ENCODE measurements at regions not wholly inside any gene's neighbourhood (a gene's known extent, or its start where the extent isn't known, plus 50 kb on each side); places are given as distances from the start of the nearest gene placed in this dataset.
"Not testable (repeated sequence)": the region's sequence is repeated elsewhere in the genome, so short reads cannot be mapped to it uniquely, and the experiment has no call there.

DNA sequence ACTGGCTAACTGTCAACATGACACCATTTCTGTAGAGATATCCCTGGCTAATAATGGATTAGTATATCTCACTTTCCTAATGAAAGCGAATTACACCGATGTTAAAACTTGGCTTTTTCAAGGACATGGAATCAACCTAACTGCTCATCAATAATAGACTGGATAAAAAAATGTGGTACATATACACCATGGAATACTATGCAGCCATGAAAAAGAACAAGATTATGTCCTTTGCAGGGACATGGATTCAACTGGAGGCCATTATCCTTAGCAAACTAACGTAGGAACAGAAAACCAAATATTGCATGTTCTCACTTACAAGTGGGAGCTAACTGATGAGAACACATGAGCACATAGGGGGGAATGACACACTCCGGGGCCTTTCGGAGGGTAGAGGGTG, 62.6 kb downstream of the ZIC1 start:
- no peak for DNase-seq

DNA sequence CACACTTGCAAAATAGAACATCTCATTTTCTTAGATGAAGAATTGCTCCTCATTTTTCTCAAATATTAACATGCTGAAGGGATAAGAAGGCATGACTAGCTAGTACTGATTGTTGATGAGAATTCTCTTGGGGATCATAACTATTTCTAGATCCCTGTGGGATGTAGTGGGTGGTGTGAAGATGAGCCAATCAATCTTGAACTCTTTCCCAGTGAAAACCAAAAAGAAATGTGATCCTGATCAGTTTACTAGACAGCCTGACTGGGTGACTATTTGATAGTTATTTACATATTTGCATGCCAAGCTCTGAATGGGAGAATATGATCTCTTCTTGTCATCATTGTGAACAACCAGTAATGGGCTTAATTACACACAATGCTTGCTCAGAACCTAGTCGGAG, 63.7 kb downstream of the ZIC1 start:
- no peak for DNase-seq

DNA sequence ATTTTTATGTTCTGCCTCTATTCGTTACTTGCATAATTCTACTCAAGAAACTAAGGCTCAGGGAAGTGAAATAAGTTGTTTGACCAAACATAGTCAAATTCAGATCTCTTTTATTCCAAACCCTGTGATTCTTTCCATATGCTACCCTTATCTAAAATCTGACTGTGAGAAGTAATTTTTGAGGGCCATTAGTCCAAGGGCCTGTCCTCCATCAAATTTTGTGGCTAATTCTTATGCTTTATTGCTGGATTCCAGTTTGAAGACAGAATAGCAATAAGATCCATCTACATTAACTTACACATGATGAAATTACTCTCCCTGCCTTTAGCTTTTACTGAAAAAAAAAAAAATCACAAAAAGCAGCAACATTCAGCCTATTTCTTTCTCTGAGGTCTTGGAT, 74.0 kb downstream of the ZIC1 start:
- no peak for DNase-seq

DNA sequence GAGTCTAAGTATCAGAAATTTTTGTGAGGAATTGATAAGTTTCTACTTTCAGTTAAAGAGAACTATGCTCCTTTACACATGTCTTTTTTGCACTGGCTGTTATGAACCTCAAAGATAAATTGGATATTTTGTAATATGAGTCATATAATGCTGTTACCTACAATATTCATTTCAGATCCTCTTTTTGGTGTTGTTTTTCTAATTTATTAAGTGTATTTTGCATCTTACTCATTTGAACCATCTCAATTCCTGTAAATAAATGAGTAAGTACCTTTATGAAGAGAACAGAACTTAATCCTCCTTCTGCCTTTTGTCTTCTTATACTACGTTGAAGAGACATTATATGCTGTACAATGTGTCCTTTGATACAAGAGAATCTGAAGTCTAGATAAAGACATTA, 74.4 kb downstream of the ZIC1 start:
- no peak for DNase-seq

DNA sequence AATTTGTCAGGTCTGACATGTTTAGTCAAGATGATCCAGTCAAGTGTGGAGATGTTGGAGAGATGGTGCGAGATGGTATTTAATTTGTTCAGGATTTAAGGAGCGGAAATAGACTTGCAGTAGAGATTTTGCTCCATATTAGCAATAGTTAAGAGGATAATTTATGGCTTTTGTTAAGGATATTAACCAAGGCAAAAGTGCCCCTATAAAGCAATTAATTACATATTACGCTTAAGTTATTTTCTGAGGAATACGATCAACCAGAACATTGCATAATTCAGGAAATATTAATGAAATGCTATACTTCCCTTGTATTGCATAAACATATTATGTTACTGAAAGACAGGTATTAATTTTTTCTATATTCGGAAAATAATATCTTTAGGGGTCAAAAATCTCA, 83.9 kb downstream of the ZIC1 start:
- DNase-seq, result no peak

DNA sequence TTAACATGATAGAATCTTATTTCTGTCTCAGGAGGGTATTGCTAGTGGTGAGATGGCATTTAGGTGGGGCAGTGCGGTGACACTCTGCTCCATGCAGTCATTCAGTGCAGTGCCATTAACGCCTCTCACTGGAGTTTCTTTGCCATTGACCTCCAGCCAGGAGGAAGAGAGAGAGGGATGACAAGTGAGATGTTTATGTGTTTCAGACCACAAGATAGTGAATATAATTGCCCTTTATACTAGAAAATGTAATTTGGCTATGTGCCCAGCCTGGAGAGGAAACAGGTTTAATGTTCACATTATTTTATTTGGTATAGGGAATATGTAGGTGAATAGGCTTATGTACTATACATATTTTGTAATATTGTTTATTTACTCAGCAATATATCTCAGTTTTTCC, 84.5 kb downstream of the ZIC1 start:
- no peak for DNase-seq

DNA sequence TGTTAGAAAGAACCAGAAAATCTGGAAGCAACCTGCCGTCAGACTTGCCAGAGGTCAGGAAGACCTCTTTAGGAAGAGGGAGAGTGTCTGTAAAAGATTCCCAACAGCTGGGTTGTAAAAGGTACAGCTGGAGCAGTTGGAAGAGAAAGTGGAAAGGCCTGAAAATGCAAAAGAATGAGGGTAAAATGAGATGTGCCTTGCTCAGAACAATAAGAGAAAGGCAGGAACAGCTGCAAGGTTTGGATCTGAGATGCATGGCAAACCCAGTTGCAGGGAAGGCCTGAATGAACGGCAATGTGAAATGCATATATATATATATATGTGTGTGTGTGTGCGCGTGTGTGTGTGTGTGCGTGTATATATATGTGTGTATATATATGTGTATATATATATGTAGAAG, 88.1 kb downstream of the ZIC1 start:
- no peak for DNase-seq

DNA sequence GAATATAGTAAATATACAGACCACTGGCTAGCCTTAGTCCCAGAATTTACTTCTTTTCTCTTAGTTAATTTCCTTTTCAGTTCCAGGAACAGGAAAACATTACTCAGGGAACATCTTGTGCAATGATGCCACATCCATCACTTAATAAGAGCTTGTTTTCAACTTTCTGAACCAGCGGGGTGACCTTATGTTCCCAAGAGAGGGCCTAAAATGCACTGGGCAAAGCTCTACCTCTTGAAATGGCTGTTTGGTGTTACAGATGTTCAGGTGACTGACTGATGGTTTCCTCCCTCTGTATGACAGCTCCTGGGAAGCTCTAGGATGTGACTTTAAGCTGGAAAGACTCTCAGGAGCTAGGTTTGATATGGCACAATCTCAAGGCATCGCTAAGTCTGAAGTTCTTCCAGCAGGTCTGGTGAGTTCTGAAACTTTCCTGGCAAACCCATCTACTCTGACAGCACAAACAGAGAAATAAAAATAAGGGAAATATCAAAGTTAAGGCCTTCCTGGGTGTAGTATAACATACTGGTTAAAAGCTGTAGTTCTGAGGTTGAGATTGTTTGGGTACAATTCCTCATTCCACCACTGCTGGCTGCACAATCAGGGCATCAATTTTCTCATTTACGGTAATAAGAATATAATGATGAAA, 98.6 kb downstream of the ZIC1 start:
- no peak for DNase-seq

DNA sequence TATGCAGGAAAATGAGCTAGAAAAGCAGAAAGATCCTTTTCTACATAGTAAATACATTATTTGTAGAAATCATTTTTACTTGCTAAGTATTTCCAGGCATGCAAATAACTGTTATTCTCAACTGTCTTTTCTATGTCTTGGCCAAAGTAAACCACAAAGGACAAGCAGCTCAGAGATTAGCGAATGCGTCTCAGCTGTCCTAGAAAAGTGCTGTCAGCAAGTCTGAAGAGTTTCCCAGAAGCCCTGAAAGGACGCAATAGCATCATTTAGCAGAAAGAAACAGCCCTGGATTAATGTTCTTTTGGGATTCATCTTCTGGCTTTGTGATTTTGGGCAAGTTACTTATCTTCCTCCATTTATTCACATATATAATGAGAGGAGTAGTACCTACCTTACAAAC, 100.3 kb downstream of the ZIC1 start:
- DNase-seq, result no peak

DNA sequence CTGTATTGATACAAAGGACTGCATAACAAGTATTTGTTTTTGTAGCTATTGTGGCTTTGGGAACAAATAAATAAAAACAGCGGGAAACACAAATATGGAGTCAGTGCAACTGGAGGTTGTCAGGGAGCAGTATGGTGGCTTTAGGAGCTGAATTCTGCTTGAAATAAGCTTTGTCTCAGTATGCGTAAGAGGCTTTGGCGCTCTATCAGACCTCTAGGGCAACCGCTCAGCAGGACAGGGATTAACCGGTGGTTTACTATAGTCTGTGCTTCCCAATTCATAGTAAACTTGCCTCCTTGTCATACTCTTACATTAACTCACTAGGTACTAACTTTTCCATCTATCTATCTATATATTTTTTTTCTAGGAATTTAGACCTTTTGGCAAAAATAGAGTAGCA, 104.6 kb downstream of the ZIC1 start:
- DNase-seq, result no peak

DNA sequence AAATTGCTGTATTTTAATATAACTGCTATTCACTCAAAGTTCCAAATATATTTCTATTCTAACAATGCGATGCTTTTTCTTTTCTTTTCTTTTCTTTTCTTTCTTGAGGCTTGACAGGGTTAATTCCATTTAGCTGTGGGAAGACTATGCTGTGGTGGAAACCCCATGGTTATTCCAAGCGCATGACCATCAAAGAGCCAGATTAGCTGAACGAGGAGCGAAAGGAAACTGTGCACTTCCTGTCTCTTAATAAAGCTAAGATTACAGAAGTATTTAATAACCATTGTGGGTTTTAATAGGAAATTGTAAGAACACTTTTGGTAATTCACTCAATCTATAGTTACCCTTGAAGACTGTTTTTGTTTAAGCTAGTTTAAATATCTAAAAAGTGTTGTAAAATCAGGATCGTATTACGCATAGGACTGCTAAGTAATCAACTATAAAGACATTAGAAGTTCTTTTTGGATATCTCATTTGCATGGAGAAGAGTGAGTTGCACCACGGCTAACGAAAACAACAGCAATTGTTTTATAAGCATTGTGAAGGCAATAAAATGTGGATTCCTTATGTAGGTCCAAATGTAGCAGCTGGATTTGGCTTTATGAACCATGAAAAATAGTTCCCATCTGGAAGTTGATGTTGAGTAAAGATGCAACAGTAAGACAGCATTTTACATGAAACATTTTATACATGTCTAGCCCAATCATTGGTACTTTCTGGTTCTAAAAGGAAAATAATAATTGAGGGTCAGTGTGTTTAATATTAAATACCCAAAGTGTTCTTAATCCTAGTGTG, 105.4 kb downstream of the ZIC1 start:
- DNase-seq, result no peak

DNA sequence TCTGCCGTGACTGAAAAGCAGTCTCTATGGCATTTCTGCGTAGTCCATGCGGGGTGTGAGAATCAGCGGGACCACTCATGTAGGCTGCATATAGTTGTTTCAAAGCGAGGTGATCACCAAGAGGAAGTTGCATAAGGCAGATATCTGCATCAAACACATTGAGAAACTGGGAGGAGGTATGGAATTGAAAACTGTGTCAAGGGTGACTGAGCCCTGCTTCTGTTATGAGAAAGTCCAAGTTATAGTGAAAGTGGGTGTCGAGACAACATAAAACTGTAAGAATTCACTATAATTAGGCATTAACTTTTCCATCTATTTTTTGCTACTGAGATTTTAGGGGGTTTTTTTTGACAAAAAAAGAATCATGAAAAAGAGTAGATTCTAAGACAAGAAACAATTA, 109.3 kb downstream of the ZIC1 start:
- no peak for DNase-seq

DNA sequence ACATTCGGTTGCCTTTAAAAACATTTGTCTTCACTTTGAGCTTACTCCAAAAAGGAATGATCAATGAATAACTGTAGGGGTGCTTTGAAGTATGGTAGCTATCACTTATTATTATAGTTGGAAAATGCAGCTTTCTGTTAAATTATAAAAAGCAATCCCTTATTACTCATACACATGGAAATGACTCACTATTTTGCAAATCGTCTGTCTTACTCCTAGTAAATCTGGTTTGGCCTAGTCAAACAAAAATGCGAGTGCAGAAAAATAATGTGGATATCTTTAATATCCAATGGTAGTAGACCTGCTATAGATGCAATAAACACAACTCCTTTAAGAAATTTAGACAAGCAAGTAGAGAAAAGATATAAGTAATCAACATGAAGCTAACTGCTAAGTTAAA, 112.5 kb downstream of the ZIC1 start:
- no peak for DNase-seq

DNA sequence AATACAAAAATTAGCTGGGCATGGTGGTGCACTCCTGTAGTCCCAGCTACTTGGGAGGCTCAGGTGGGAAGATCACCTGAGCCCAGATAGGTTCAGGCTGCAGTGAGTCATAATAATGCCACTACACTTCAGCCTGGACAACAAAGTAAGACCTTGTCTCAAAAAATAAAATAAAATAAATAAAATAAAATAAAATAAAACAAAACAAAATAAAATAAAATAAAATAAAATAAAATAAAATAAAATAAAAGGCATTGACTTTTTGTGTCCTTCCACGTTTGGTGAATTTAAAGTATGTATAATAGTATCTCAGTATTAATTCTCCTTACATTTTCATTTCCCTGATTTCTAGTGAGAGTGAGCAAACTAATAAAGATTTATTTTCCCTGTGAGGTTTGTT, 113.6 kb downstream of the ZIC1 start:
- not testable (repeated sequence) for DNase-seq

DNA sequence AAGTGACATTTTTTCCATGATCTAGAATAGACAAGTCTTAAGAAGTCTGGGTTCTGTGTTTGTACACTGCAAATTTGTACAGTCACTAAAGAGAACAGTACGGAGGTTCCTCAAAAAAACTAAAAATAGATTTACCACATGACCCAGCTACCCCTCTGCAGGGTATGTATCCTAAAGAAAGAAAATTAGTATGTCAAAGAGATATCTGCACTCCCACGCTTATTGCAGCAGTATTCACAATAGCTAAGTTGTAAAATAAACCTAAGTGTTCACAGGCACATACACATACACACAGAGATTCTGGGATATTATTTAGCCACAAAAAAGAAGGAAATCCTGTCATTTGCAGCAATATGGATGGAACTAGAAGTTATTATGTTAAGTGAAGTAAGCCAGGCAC, 120.4 kb downstream of the ZIC1 start:
- DNase-seq, result no peak

DNA sequence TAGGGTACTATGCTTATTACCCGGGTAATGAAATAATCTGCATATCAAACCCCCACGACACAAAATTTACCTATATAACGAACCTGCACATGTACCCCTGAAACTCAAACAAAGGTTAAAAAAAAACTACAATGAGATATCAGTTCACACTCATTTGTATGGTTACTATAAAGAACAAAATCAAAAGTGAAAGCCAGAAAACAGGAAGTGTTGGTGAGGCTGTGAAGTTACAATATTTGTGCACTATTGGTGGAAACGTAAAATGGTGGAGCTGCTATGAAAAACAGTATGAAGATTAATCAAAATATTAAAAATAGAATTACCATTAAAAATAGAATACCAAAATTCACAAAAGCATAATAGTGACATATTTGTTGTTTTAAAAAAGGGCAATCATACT, 128.9 kb downstream of the ZIC1 start:
- no peak for DNase-seq

DNA sequence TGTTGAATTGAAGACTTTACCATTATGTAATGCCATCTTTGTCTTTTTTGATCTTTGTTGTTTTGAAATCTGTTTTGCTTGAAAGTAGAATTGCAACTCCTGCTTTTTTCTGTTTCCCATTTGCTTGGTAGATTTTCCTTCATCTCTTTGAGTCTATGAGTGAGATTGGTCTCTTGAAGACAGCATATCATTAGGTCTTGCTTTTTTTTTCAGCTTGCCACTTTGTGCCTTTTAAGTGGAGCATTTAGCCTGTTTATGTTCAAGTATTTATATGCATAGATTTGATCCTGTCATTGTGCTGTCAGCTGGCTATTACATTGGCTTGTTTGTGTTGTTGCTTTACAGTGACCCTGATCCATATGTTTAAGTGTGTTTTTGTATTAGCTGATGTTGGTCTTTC, 131.8 kb downstream of the ZIC1 start:
- DNase-seq, result no peak

DNA sequence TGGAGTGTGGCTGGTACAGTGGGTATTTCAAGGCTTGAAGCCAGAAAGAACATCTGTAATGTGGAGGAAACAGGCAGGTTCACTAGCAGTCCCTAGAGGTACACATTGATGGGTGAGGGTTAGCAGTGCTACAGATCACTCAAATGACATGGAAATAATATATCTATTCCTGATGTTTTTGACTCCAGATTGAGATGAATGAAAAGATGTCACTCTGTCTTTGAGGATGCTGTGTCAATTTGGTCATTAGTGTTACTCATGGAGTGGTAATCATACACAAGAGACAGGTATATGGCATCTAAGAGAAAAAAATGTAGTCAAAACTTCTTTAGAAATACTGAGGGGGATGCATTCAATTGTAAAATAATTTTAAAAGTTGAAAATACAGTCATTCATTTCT, 135.1 kb downstream of the ZIC1 start:
- no peak for DNase-seq

DNA sequence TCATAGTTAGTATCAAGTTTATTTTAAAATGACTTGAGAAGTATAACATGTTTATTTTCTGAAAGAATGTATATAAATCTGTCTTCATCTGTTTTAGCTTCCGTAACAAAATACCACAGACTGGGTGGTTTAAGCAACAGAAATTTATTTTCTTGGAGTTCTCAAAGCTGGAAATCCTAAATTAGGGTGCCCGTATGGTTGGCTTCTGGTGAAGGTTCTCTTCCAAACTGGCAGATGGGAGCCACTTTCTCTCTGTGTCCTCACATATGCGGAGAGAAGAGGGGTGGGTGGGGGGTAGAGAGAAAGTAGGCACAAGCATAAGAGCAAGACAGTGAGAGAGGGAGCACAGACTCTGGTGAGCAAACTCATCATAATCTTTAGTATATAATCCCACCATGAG, 142.3 kb downstream of the ZIC1 start:
- no peak for DNase-seq

DNA sequence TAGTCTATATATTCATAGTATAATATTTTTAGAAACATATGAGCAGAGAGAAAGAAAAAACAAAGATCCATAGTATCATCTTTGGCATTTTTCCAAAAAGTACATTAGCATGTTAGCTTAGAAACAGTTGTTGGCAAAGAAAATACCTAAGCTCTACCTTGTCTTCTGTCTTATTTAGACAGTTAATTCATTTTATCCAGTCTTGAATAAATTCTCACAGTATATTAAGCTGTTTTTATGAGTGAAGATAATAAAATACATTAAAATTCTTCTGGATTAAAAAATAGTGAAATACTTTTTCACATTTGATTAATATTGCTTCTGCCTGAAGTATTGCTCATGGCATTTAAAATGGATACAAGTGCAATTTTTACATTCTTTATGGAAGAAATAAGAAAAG, 145.2 kb downstream of the ZIC1 start:
- DNase-seq, result no peak

DNA sequence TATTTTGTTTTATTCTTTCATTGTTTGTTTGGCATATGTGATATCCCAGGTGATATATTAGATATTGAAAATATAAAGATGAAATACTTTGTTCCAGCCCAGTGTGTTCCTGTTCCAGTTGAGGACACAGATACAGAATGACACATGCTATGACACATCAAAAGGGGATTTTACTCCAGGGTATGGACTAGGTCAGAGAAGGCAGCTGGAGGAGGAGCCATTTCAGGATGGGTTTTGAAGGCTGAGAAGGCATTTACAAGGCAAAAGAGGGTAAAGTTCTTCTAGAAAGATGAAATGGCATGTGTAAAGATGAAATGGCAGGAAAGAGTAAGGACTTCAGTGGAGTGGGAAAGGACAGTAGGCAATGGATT, 163.8 kb downstream of the ZIC1 start:
- no peak for DNase-seq

DNA sequence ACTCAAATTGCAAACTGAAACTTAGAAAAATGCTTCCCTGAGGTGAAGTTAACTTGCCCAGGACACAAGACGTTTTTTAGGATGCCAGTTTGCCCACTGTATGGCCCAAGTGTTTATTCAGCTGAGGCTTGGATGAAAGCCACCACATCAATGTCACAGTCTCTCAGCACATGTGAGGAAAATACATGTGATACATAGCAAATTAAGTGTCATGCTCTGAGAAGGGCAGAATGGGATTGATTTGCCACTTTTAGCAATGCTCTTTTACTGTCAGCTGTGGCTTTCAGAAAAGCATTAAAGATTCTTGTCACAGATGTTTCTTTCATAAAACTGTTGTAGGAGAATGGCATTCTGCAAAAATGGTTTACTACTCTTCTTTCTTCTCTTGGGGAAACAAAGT, 165.5 kb downstream of the ZIC1 start:
- no peak for DNase-seq

DNA sequence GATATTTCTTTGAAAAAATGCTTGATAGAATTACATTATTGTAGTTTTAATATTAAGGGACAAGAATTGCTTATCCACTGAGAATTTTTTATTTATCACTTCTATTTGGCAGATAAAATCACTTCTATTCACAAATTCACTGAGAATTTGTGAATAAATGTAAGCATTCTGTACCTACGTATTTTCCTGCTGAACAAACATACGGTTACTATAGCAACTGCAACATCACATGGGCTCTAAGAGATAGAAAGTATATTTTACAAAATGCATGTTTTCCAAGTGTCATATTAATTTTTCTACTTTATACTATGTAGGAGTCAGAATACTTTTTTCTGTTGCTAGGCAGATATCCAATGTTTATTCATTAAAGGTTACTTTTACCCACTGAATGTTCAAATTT, 166.2 kb downstream of the ZIC1 start:
- no peak for DNase-seq

DNA sequence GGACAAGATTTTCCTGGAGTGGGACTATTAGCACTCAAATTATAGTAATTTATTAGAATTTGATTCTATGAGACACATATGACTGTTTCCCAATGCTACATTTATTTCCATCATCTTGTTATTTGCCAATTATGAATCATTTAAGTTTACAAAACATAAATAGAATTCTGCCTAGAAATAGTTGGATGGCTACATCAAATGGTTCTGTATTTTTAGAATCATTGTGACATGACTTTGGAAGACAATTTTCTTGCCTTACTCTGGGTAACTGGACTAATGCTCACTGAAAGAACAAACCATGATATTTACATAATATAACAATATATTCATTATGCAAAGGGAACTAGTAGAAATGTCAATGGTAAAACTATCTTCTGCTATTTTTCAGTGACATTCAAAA, 173.5 kb downstream of the ZIC1 start:
- DNase-seq, result no peak

DNA sequence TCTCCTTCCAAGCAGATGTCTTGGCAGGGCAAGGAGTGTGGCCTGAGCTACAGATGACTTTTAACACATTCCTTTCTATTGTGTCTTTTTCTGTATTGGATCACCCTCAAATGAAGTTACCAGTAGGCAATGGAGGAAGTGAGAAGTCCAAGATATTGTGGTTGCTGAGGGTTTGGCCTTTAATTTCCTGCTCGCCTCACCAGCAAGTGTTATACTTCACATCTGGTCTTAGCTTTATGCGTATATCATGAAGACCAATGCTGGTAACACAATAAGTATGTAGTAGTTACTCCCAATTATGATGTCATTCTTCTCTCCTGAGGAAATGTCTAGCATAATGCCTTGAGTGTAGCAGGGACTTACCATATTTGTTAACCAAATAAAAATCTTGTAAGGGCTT, 179.9 kb downstream of the ZIC1 start:
- DNase-seq, result no peak
